ENCODE measurements at regions not wholly inside any gene's neighbourhood (a gene's known extent, or its start where the extent isn't known, plus 50 kb on each side); places are given as distances from the start of the nearest gene placed in this dataset.
A peak's percentile ranks its signal among the peaks of the same experiment; 100 is the strongest.
"Not testable (repeated sequence)": the region's sequence is repeated elsewhere in the genome, so short reads cannot be mapped to it uniquely, and the experiment has no call there.

DNA sequence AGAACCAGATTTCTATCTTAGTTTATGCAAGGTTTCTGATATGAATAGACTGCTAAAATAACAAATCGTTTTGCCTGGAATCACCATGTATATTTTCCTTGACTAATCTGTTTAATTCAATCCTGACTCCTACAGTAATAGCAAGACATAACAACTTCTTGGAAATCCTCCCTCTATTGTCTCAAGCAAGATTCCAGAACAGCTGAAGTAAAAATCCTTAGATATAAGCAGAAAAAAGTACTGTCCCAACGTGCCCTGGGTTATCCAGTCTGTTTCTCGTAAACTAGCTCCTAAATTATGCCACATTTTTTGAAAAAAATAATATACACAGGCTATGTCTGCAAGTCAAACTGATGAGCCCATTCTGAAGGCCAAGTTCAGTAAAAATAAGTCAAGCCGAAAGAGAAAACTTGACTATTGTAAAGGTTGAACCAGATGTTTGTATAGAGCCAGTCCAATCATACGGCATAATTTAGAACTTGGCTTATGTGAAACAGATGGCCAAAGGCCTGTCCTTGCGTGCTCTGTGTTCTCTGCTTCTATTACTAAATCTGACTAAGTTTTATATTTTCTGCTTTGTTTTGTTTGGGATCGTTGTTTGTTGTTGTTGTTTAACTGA, 341.6 kb upstream of the NRSN1 start:
- no peak for DNase-seq (ENCODE audit: low spot score)

GRCh38 chr6:23790756-23791155, 335.3 kb upstream of the NRSN1 start:
- no peak for DNase-seq (ENCODE audit: low spot score)

DNA sequence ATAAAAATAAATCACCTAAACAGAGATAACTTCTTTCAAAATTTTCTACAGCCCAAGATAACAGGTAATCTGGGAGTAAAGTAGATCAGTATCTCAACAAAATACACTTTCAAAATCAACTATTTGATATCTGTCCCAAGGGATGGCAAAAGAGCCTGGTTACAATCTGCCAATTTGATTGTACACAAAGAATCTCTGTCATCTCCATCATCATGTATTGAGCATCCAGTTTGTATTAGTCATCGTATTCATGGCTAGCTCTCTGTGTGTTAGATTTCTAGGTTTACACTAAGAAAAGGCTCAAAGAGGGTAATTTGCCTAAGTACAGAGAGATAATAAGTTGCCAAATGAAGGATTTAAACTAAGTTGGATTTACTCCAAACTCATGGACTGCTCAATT, 329.0 kb upstream of the NRSN1 start:
- DNase-seq (ENCODE audit: low spot score) = no peak

GRCh38 chr6:23804289-23804688, 321.7 kb upstream of the NRSN1 start:
- DNase-seq (ENCODE audit: low spot score) = not testable (repeated sequence)

GRCh38 chr6:23821141-23821540, 304.9 kb upstream of the NRSN1 start:
- not testable (repeated sequence) for DNase-seq (ENCODE audit: low spot score)

DNA sequence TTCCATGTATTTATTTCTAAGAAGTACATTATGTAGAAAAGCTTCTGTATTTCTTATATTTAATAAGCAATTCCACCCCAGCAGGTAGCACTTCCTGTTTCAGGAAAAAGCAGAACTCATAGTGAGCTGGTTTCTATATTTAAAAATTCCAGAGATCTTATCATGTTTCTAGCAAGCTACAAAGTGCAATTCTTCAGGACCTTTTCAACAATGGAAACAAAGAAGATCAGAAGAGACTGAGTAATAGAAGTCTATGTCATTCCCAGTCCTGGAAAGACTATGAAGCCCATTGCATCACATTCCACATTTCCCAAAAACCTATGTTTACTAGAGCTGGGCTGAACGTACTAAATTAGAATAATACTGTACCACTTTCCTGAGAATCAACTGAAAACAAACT, 302.6 kb upstream of the NRSN1 start:
- peak; percentile 45 for DNase-seq (ENCODE audit: low spot score)

GRCh38 chr6:23826572-23826971, 299.4 kb upstream of the NRSN1 start:
- DNase-seq (ENCODE audit: low spot score) = no peak

- DNase-seq (ENCODE audit: low spot score) = no peak
Observed at GRCh38 chr6:23828861-23829260, 297.2 kb upstream of the NRSN1 start.

- DNase-seq (ENCODE audit: low spot score) = no peak
Observed at GRCh38 chr6:23841116-23841515, 284.9 kb upstream of the NRSN1 start.

DNA sequence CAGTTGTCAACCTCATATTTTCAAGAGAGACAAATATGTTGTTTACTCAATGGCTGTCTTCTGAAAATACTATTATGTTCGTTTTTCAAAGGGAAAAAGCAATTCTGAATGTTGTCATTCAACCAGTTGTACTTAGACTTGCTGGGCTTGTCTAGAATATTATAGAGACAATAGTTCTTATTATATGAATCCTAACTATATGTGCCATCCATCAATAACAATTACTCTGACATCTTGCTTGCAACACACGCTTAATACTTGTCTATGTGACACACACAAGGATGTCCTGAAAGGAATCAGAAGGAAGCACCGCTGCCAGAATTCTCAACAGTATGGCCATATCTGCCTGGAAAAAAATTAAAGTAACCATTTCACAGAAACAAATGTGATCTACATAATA, 283.3 kb upstream of the NRSN1 start:
- no peak for DNase-seq (ENCODE audit: low spot score)

- DNase-seq (ENCODE audit: low spot score) = no peak
Observed at GRCh38 chr6:23851522-23851921, 274.5 kb upstream of the NRSN1 start.

GRCh38 chr6:23853566-23854133, 272.4 kb upstream of the NRSN1 start:
- DNase-seq (ENCODE audit: low spot score) = not testable (repeated sequence)

DNA sequence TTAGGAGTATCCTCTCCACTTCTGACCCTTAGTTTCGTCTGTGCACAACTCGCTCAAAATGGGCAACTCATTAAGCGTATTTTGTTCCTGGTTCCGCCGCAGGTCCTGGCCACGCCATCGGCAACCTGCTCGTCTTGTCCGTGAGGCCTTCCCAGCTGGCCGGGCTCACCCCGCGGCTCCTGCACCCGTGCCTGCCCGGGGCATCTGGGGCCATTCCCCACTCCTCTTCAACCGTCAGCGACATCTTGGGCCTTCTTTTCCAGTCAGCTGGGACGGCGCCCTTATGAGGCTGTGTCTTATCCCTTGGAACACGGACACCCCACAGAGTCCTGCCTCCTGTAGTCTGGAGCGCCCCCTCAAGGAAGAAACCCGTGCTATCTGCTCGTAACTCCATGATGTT, 271.9 kb upstream of the NRSN1 start:
- DNase-seq (ENCODE audit: low spot score) = not testable (repeated sequence)

GRCh38 chr6:23855497-23856116, 270.4 kb upstream of the NRSN1 start:
- DNase-seq (ENCODE audit: low spot score) = no peak

- no peak for DNase-seq (ENCODE audit: low spot score)
Observed at GRCh38 chr6:23870496-23870895, 255.5 kb upstream of the NRSN1 start.

GRCh38 chr6:23873161-23873560, 252.9 kb upstream of the NRSN1 start:
- DNase-seq (ENCODE audit: low spot score) = no peak

DNA sequence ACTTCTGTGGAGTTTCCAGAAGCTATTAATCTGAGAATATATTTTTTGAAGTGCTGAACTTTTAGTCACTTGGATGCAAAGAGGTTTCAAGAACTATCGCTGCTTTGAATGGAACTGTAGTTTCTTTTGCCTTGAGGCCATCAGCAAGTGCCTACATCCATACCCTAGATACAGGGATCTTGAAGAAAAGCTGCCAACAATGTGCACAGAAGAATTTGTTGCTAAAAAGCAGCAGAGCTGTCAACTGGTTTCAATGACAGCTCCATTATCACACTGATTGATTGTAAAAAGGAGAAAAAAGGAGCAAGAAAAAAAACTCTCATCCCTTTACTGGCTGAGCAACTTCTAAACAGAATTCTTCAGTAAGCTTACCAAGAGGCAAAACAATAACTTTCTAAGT, 251.0 kb upstream of the NRSN1 start:
- DNase-seq (ENCODE audit: low spot score) = no peak

DNA sequence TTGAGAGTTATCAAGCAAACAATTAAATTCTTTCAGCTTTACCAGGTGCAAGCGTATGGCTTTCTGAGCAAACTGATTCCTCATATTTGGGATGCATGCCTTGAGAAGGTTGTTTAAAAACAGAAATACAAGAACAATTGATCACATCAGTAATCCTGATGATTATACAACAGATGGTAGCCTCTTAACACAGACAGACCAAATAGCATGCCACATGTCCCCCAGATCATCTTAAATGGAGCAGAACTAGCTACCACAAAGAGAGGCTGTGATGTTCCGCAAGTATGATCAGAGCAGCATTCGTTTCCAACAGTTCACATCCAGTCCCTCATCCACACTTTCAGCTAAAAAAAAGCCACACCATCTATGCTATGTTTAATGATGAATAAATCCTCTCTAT, 246.2 kb upstream of the NRSN1 start:
- no peak for DNase-seq (ENCODE audit: low spot score)

- no peak for DNase-seq (ENCODE audit: low spot score)
Observed at GRCh38 chr6:23890543-23891227, 235.3 kb upstream of the NRSN1 start.

GRCh38 chr6:23905133-23905815, 220.7 kb upstream of the NRSN1 start:
- no peak for DNase-seq (ENCODE audit: low spot score)

GRCh38 chr6:23910420-23910819, 215.6 kb upstream of the NRSN1 start:
- DNase-seq (ENCODE audit: low spot score) = no peak

DNA sequence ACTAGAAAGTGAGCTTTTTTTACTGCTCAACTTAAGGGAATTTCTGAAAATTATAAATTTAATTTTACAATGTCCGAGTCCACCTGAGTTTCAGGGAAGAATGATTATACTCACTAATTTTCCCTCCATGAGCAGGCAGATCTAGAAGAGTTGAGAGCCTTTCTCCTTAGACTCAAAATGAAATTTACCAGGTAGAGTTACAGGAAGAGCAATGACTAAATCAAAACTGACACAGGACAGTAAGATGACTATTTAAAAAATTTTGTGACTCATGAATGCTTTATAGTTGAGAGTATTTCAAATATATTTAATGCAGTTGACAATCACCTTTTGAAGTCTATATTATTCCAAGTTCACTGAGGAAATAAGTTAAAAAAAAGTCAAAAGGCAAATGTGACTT, 198.1 kb upstream of the NRSN1 start:
- no peak for DNase-seq (ENCODE audit: low spot score)

GRCh38 chr6:23929201-23929600, 196.8 kb upstream of the NRSN1 start:
- DNase-seq (ENCODE audit: low spot score) = no peak

All from kidney capillary endothelial cell (primary cell).